Osteocyte (in vitro differentiated cells): ENCODE measurements at regions not wholly inside any gene's neighbourhood (a gene's known extent, or its start where the extent isn't known, plus 50 kb on each side); places are given as distances from the start of the nearest gene placed in this dataset.

Experiments used
- DNase-seq: peaks from one replicate; pipeline ENCODE4 v3.0.0; 2021; ENCODE audit warnings: mixed read lengths; ENCODE audit not compliant: unreplicated experiment; ENCODE audit errors: extremely low spot score
- H3K27ac Mint-ChIP-seq: one replicate; pipeline ENCODE4 v1.8.0; 2021; ENCODE audit warnings: mild to moderate bottlenecking, mixed read lengths; ENCODE audit not compliant: unreplicated experiment
- H3K27me3 Mint-ChIP-seq: one replicate; pipeline ENCODE4 v1.8.0; 2021; ENCODE audit warnings: mixed read lengths; ENCODE audit not compliant: unreplicated experiment
- H3K36me3 Mint-ChIP-seq: one replicate; pipeline ENCODE4 v1.8.0; 2021; ENCODE audit warnings: mixed read lengths; ENCODE audit not compliant: unreplicated experiment
- H3K4me1 Mint-ChIP-seq: one replicate; pipeline ENCODE4 v1.8.0; 2021; ENCODE audit warnings: mixed read lengths; ENCODE audit not compliant: unreplicated experiment
- H3K4me3 Mint-ChIP-seq: one replicate; pipeline ENCODE4 v1.8.0; 2021; ENCODE audit warnings: mild to moderate bottlenecking, moderate library complexity, mixed read lengths; ENCODE audit not compliant: unreplicated experiment
- H3K9me3 Mint-ChIP-seq: one replicate; pipeline ENCODE4 v1.8.0; 2021; ENCODE audit warnings: mixed read lengths; ENCODE audit not compliant: unreplicated experiment
- TF ChIP-seq, protein P1 (sequence below): fragments of 200-600 bp; sonication (generic); IDR thresholded peaks from 2 replicates; pipeline ENCODE4 v1.5.0; 2021; ENCODE audit warnings: antibody characterized with exemption, mild to moderate bottlenecking, moderate library complexity

GRCh38 chr21:27403011-27403410 lies 436.1 kb upstream of the ADAMTS5 start:
- Mint-ChIP-seq H3K27ac (no peak overlapping the region), H3K27me3 (no peaks in the 10 kb centered on the region), H3K36me3 (no peaks in the 10 kb centered on the region), H3K9me3 (peaks cover 6% of the 10 kb centered on the region), H3K4me3 (no peak overlapping the region), H3K4me1 (peaks cover 48% of the 10 kb centered on the region)
- no peak for DNase-seq
- TF ChIP-seq, protein P1, sequence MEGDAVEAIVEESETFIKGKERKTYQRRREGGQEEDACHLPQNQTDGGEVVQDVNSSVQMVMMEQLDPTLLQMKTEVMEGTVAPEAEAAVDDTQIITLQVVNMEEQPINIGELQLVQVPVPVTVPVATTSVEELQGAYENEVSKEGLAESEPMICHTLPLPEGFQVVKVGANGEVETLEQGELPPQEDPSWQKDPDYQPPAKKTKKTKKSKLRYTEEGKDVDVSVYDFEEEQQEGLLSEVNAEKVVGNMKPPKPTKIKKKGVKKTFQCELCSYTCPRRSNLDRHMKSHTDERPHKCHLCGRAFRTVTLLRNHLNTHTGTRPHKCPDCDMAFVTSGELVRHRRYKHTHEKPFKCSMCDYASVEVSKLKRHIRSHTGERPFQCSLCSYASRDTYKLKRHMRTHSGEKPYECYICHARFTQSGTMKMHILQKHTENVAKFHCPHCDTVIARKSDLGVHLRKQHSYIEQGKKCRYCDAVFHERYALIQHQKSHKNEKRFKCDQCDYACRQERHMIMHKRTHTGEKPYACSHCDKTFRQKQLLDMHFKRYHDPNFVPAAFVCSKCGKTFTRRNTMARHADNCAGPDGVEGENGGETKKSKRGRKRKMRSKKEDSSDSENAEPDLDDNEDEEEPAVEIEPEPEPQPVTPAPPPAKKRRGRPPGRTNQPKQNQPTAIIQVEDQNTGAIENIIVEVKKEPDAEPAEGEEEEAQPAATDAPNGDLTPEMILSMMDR: no peak

DNA sequence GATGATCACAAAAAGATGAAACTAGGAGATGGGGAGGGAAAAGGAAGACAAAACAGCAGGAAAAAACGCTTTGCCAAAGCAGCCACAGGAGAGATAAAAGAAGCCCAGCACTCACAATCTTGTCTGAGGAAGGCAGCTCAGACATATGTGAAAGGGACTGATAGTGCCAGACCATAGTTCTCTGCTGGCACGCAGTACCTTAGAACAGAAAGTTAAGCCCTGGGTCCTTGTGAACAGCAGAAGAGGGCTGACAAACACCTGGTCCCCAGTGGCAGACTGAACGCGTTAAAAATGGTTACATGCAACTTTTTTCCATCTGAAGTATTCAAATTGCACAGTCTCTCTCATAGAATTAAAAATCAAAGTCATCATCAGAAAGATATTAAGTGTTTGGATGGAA lies 433.2 kb upstream of the ADAMTS5 start:
- TF ChIP-seq, protein P1: no peak
- H3K27me3 Mint-ChIP-seq: no peaks in the 10 kb centered on the region
- peak overlapping the region; percentile 63 for H3K27ac Mint-ChIP-seq
- DNase-seq: no peak
- H3K4me1 Mint-ChIP-seq: peaks cover 37% of the 10 kb centered on the region
- H3K4me3 Mint-ChIP-seq: no peak overlapping the region
- H3K9me3 Mint-ChIP-seq: peaks cover 15% of the 10 kb centered on the region
- peaks cover 3% of the 10 kb centered on the region for H3K36me3 Mint-ChIP-seq

GRCh38 chr21:27397578-27397977 lies 430.7 kb upstream of the ADAMTS5 start:
- H3K27me3 Mint-ChIP-seq: no peaks in the 10 kb centered on the region
- H3K9me3 Mint-ChIP-seq: peaks cover 15% of the 10 kb centered on the region
- H3K4me3 Mint-ChIP-seq: no peak overlapping the region
- peaks cover 57% of the 10 kb centered on the region for H3K4me1 Mint-ChIP-seq
- peaks cover 3% of the 10 kb centered on the region for H3K36me3 Mint-ChIP-seq
- H3K27ac Mint-ChIP-seq: no peak overlapping the region
- DNase-seq: no peak
- TF ChIP-seq, protein P1: no peak

DNA sequence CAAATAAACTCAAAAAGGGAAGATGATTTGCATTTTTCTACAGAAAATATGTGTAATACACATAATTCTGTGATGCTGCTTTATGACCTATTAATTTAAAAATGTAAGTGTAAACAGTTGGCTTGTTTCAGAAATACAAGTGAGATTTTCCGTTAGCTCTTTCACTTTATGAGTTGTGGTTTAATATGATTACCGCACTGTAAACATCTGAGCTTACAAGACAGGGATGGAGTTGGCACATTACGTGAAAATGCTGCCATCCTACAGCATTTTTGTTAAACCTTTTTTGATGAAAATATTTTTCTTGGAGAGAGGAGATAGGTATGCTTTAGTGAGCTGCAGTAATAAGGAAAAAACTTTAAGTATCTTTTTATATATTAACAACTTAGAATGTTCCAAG lies 426.8 kb upstream of the ADAMTS5 start:
- no peak for DNase-seq
- no peak overlapping the region for H3K4me3 Mint-ChIP-seq
- TF ChIP-seq, protein P1: no peak
- peaks cover 3% of the 10 kb centered on the region for H3K36me3 Mint-ChIP-seq
- peak overlapping the region; percentile 81 for H3K27ac Mint-ChIP-seq
- H3K27me3 Mint-ChIP-seq: no peaks in the 10 kb centered on the region
- peaks cover 25% of the 10 kb centered on the region for H3K9me3 Mint-ChIP-seq
- peaks cover 57% of the 10 kb centered on the region for H3K4me1 Mint-ChIP-seq

GRCh38 chr21:27391990-27392389 lies 425.1 kb upstream of the ADAMTS5 start:
- H3K36me3 Mint-ChIP-seq: no peaks in the 10 kb centered on the region
- peak overlapping the region; percentile 81 for H3K27ac Mint-ChIP-seq
- H3K9me3 Mint-ChIP-seq: peaks cover 21% of the 10 kb centered on the region
- DNase-seq: no peak
- H3K27me3 Mint-ChIP-seq: no peaks in the 10 kb centered on the region
- TF ChIP-seq, protein P1: no peak
- H3K4me1 Mint-ChIP-seq: peaks cover 55% of the 10 kb centered on the region
- no peak overlapping the region for H3K4me3 Mint-ChIP-seq
